ENCODE measurements at regions not wholly inside any gene's neighbourhood (a gene's known extent, or its start where the extent isn't known, plus 50 kb on each side); places are given as distances from the start of the nearest gene placed in this dataset.

- TF ChIP-seq CTCF (IDR thresholded peaks at IDR 0.05) (no peak), EZH2phosphoT487 (IDR thresholded peaks at IDR 0.05) (no peak), EZH2 (IDR thresholded peaks at IDR 0.05) (no peak)
These were observed 72.6 kb upstream of the SELENOP start for GRCh38 chr5:42884326-42884725.
